Hematopoietic multipotent progenitor cell treated with erythropoietin and hydrocortisone succinate and interleukin-3 and kit ligand, for 15 days (in vitro differentiated cells): ENCODE measurements at regions not wholly inside any gene's neighbourhood (a gene's known extent, or its start where the extent isn't known, plus 50 kb on each side); places are given as distances from the start of the nearest gene placed in this dataset.

Experiments used
- DNase-seq: peaks from one replicate; pipeline ENCODE4 v3.0.0-alpha.2; 2015; ENCODE audit warnings: low spot score

DNA sequence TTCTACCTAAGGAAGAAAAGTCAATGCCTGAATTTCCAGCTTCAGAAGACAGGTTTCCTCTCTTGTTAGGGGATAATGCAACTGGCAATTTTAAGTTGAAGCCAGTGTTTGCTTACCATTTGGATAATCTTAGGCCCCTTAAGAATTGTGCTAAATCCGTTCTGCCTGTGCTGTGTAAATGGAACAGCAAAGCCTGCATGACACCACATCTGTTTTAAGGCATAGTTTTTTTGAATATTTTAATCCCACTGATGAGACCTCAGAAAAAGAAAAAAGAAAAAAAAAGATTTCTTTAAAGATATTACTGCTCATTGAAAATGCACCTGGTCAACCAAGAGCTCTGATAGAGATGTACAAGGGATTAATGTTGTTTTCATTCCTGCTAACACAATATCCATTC is 419.2 kb downstream of the SLITRK6 start:
- no peak for DNase-seq

GRCh38 chr13:85379433-85379832 is 419.8 kb downstream of the SLITRK6 start:
- no peak for DNase-seq

DNA sequence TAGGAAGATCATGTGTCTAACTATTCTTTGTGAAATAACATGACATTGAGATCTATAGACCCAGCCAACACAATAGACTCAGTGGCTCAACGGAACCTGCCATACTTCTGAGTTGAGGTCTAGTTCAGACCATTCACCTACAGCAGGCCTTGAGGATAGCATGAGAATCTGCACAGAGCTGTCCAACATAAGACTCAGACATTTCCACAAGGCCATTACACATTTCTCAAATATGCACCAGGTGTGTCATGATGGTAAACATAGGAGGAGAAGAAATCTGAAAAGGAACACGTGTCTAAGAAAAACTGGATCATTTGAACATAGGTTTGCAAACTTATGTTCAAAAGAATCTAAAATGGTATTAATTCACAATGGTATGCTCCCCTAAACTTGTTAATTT is 421.4 kb downstream of the SLITRK6 start:
- no peak for DNase-seq

GRCh38 chr13:85373322-85373721 is 425.9 kb downstream of the SLITRK6 start:
- no peak for DNase-seq

GRCh38 chr13:85371254-85371653 is 428.0 kb downstream of the SLITRK6 start:
- DNase-seq = no peak

- DNase-seq = no peak
Measured at GRCh38 chr13:85368686-85369085, 430.5 kb downstream of the SLITRK6 start.

GRCh38 chr13:85367887-85368286 is 431.3 kb downstream of the SLITRK6 start:
- DNase-seq = no peak

DNA sequence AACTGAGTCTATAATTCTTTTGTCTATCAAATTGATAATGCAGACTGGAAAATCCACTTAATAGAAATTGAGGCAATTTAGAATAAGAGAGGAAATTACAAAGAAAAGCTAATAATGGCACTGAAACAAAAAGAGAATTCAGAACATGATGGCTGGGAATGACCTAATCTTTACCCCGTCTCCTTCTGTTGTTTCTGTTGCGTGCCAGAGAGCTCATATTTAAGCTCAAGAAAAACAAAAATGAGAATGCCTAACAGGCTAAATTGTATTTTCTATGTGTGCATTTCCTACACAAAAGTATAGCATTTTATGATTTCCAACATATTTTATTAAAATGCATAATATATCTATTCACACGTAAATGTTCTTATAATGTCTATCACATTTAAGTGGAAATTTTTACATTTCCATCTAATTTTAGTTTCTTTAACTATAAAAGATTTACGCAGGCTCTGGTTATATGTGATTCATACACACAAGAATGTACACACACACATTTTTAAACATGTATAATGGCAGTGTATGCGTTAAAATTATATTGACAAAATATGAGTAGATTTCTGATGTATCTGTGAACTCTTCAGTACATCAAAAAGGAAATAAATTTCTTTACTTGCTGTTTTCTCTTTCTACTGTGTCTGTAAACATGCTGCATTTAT is 432.3 kb downstream of the SLITRK6 start:
- no peak for DNase-seq

- DNase-seq = no peak
Measured at GRCh38 chr13:85363504-85363903, 435.7 kb downstream of the SLITRK6 start.

GRCh38 chr13:85362980-85363379 is 436.2 kb downstream of the SLITRK6 start:
- DNase-seq = no peak

DNA sequence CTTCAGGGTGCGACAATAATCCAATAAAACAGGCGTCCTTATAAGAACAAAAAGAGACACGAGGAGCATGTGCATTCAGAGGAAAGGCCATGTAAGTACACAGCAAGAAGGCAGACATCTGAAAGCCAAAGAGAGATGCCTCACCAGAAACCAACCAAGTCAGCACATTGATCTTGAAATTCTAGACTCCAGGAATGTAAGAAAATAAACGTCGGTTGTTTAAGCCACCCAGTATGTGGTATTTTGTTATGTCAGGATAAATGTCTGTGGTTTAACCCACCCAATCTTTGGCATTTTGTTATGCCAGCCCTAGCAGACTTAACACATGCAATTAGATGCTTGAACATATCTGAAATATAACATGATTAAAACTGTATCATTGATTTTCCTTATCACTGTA is 452.0 kb downstream of the SLITRK6 start:
- DNase-seq = no peak

DNA sequence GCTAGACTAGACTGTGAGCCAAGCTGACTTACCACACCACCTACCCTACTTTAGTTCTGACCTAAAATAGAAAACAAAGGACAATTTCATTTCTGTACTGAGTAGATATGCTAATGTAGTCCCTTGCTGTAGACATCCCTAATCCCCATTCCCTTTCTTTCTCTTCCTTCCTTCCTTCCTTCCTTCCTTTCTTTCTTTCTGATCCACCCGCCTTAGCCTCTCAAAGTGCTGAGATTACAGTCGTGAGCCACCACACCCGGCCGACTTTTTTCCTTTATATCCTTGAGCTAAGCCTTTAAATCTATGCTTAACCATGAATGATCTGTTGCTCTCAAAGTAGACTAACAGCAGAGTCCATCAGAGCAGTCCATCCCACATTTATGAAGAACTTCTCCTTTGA is 465.0 kb downstream of the SLITRK6 start:
- DNase-seq = no peak

DNA sequence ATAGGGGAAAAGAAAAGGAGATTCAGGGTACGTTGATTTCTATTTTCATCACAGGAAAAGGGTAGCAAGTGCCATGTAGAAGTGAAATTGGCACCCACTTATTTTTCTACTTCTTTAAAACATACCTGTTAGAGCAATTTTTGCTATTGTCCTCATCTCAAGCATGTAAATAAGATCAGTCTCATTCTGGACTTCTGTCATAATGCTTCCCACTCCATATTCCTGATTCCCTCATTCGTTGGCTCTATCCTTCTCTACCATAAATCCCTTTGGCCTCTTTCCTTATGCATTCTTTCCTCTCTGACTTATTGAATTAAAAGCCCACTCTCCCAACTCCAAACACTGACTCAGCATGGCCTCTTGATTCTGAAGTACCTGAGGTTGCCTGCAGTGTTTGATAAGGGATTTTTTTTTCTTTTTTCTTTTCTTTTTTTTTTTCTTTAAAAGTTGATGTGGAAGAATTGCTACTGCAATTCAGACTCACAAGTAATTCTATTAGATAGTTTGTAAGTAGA is 465.7 kb downstream of the SLITRK6 start:
- DNase-seq = no peak

DNA sequence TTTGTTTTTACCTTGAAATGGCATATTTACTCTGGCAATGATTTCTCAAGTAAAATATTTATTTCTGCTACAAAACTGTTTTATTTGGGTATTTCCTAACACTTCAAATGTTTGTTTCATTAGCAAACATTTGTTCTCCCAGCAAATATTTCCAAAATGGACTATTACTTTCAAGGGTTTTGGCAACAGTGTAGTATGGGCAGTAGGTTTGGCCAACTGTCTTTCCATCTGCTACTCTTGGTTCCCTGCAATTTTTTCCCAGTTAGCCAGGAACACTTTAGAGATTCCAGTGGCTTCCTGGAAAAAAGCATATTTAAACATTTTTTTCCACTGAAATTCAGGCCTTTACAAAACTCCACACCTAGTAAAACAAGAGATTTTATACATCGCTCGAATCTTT is 466.6 kb downstream of the SLITRK6 start:
- no peak for DNase-seq

DNA sequence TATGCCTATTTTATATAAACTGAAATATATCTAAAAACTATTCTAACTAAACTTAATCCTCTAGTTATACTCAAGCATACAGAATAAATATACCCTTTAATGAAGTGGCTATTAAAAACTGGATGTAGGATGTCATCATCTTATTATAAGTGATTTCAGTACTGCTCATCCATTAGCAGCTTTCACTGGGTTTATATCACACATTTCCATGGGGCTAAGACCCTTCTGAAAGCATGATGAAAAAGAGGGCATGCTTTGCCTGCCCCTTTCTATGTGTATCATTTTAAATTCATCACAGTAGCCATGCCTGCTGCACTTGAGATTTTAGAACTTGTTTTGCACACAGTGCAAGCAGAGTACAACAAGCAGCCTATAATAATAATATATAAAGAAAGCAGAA is 477.5 kb downstream of the SLITRK6 start:
- DNase-seq = no peak

DNA sequence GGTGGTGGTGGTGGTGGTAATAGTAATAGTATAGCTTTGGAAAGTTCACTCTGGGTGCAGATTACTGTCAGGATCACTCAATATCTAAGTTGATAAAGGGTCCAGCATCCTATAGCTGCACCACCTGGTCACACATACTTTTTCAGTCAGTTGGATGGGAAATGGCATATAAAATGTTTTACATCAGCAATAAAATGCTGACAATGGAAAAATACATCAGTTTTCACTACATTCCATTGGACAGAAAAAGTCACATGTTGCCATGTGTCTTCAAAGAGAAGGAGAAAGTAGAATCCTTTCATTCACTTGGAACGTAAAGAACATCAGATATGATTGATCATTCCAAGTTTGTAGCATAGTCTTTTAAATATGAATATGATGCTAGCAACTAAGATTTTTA is 481.4 kb downstream of the SLITRK6 start:
- no peak for DNase-seq

GRCh38 chr13:85316506-85317025 is 482.7 kb downstream of the SLITRK6 start:
- no peak for DNase-seq

GRCh38 chr13:85314686-85315085 is 484.5 kb downstream of the SLITRK6 start:
- DNase-seq = no peak

GRCh38 chr13:85313761-85314503 is 485.3 kb downstream of the SLITRK6 start:
- no peak for DNase-seq

GRCh38 chr13:85312071-85312470 is 487.1 kb downstream of the SLITRK6 start:
- no peak for DNase-seq

- no peak for DNase-seq
Measured at GRCh38 chr13:85303630-85304029, 495.6 kb downstream of the SLITRK6 start.

DNA sequence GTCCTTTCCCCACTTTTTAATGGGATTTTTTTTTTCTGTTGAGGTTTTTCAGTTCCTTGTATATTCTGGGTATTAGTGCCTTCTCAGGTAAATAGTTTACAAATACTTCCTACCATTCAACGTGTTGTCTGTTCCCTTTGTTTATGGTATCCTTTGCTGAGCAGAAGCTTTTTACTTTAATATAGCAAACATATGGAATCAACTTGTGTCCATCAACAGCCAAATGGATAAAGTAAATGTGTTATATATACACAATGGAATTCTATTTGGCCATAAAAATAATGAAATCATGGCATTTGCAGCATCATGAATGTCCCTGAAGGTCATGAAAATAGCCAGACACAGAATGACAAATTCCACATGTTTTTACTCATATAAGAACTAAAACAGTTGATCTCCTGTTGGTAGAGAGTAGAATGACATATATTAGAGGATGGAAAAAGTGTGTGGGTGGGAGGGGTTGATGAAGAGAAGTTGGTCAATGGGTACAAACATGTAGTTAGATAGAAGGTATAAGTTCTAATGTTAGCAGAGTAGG is 500.8 kb downstream of the SLITRK6 start:
- DNase-seq = no peak

- no peak for DNase-seq
Measured at GRCh38 chr13:85288698-85289097, 510.5 kb downstream of the SLITRK6 start.
